ENCODE measurements at regions not wholly inside any gene's neighbourhood (a gene's known extent, or its start where the extent isn't known, plus 50 kb on each side); places are given as distances from the start of the nearest gene placed in this dataset.

DNA sequence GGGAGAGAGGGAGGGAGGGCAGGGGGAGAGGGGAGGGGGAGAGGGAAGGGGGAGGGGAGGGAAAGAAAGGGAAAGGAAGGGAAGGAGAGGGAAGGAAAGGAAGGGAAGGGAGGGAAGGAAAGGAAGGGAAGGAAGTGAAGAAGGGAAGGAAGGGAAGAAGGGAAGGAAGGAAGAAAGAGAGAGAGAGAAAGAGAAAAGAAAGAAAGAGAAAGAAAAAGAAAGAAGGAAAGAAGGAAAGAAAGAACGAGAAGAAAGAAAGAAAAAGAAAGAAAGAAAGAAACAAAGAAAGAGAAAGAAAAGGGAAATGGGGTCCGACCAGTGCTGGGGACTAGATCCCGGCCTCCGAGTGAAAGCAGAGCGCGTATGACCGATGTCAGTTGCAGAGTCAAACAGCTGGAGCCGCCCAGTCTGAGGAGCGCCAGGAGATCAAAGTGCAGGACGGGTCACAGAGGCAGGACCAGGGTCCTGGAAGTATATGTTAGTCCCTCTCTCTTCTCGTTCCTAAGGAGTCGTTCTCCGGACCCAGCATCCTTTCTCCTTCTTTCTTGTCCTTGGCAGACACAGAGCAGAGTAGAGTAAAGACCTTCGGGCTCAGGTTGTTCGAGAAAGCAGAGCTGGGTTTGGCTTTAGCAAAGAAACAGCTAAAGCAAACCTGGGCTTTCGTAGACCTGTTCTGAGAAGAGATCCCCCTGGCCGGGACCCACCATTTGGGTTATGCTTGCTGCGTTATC lies 305.4 kb upstream of the MSX2 start:
- DNase-seq (ENCODE audit: low read depth) = no peak
- H3K4me3 ChIP-seq (ENCODE audit: low read depth, low read length) = no peak overlapping the region
- TF ChIP-seq, protein P1, sequence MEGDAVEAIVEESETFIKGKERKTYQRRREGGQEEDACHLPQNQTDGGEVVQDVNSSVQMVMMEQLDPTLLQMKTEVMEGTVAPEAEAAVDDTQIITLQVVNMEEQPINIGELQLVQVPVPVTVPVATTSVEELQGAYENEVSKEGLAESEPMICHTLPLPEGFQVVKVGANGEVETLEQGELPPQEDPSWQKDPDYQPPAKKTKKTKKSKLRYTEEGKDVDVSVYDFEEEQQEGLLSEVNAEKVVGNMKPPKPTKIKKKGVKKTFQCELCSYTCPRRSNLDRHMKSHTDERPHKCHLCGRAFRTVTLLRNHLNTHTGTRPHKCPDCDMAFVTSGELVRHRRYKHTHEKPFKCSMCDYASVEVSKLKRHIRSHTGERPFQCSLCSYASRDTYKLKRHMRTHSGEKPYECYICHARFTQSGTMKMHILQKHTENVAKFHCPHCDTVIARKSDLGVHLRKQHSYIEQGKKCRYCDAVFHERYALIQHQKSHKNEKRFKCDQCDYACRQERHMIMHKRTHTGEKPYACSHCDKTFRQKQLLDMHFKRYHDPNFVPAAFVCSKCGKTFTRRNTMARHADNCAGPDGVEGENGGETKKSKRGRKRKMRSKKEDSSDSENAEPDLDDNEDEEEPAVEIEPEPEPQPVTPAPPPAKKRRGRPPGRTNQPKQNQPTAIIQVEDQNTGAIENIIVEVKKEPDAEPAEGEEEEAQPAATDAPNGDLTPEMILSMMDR (IDR thresholded peaks at IDR 0.05; ENCODE audit: insufficient read depth, low read depth, low read length, missing control alignments) = no peak

DNA sequence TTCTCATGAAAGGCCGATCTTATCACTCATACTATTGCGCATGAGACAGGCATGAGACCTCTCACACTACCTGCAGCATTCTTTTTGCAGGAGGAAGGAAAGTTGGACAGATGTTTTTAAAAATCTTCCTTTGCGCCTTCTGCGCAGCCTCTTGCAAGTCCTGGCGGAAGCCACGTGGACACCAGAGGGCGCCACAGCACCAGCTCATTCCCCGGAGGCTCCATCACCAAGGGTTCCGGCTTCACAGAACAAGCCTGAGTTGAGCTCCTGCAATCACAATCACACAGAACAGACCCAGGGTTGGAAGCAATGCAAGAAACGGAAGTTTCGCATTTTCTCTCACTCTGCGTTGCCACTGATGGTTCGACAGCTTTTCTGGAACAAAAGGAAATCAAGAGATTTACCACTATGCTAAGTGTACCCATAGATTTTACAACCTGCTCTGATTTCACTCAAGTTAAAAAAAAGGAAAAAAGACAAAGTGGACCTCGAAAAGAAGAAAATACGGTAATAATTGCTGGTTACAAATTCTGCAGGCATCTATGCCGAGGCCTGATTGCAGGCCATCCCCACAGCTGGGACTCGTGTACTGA lies 304.7 kb upstream of the MSX2 start:
- peak; percentile 89 for DNase-seq (ENCODE audit: low read depth)
- TF ChIP-seq, protein P1 (IDR thresholded peaks at IDR 0.05; ENCODE audit: insufficient read depth, low read depth, low read length, missing control alignments) = peak; percentile 92
- H3K4me3 ChIP-seq (ENCODE audit: low read depth, low read length) = no peak overlapping the region

DNA sequence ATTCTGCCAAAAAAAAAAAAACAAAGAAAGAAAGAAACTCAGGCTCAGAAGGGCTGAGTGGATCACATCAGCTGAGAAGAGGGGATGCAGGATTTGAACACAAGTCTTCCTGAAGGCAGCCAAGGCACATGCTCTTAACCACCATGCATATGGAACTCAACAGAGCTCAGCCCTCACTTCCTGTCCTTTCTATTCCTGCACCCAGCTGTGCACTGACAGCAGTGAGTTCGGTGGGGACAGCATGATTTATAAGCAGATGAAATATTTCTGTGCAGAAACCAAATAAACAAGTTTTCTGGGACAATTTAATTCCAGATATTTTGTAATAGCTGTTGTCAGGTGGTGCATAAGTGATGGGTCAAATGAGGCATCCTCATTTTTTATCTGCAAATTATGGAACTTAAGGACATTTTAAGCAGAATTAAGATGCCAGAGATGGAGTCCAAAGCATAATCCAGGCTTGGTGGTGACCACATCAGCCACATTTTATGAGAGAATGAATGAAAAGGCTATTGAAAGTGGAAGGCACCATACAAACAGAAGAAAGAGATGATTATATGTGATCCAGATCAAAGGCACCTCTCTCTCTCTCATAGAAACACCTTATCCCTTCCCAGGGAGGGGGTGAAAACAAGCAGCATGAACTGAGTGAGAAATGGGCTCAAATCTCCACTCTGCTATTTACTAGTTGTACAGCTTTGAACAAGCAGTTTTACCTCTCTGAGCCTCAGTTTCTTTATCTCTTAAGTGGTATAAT lies 303.6 kb upstream of the MSX2 start:
- DNase-seq (ENCODE audit: low read depth) = no peak
- H3K4me3 ChIP-seq (ENCODE audit: low read depth, low read length) = no peak overlapping the region
- TF ChIP-seq, protein P1 (IDR thresholded peaks at IDR 0.05; ENCODE audit: insufficient read depth, low read depth, low read length, missing control alignments) = no peak

DNA sequence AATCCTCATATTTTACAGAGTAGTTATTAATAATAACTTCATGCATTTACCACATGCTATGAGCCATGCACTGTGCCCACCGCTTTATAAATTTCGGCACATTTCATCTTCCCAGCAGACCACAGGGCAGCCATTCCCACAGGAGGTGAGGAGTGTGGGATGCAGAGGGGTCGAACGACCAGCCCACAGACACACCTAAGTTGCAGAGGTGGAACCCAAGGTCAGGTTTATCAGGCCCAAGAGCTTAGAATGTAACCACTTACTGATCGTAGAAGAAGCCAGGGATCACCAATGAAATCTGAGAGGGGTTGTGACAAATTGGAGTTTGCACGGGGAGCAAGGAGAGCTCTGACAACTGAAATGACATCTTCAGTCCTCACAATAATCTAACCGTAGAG lies 303.0 kb upstream of the MSX2 start:
- no peak overlapping the region for H3K4me3 ChIP-seq (ENCODE audit: low read depth, low read length)
- no peak for DNase-seq (ENCODE audit: low read depth)
- TF ChIP-seq, protein P1 (IDR thresholded peaks at IDR 0.05; ENCODE audit: insufficient read depth, low read depth, low read length, missing control alignments) = no peak

DNA sequence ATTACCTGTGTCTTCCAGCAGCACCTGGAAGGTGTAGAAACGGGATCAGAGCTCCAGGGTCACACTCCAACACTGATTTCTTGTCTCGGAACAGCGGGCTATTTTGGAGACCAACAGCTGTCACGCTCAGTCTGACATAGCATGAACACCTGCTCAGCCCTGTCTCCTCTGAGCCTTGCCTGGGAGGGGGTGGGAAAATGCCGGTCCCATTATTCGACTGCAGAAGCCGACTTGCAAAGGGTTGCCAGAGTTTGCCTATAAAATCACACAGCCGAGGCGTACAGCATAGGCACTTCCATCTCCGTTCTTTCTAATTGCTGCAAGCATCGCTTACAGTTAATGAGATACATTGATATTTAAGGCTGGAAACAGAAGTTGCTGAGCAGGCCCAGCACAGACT lies 300.8 kb upstream of the MSX2 start:
- TF ChIP-seq, protein P1 (IDR thresholded peaks at IDR 0.05; ENCODE audit: insufficient read depth, low read depth, low read length, missing control alignments) = no peak
- DNase-seq (ENCODE audit: low read depth) = no peak
- no peak overlapping the region for H3K4me3 ChIP-seq (ENCODE audit: low read depth, low read length)

DNA sequence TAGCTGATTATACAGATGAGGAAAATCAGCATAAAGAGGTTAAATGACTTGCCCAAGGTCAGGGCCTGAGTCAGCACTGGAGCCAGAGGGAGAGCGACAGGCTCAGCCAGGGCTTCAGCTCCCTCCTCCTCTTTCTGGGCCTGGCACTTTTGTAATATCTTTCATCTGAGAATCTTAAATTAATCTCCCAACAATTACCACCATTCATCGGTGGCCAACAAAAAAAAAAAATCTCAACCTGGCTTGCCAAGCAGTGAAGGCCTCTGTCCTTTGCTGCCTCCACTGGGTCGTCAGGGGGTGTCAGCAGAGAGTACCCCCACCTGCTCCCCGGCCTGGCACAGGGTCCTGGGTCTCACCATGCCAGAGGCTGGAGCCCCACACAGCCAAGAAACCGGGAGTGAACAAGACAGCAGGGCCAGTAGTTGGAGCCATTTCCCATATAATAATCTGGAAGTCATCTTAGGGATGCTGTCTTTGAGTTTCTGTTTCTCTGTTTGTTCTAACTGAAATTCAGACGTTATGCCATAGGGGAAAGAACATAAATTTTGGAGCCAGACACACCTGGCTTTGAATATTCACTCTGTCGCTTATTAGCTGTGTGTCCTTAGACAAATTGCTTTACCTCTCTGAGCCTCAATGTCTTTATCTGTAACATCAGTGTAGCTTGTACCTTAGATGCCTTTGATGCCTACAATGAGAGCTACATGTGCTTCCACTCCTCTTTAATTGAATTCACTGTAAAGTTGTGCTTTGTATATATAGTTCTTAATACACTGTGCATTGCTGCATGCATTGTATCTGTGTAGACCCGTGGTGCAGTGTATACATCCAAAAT lies 299.9 kb upstream of the MSX2 start:
- no peak overlapping the region for H3K4me3 ChIP-seq (ENCODE audit: low read depth, low read length)
- TF ChIP-seq, protein P1 (IDR thresholded peaks at IDR 0.05; ENCODE audit: insufficient read depth, low read depth, low read length, missing control alignments) = no peak
- no peak for DNase-seq (ENCODE audit: low read depth)
